WTC11 (cell line): ENCODE measurements at regions not wholly inside any gene's neighbourhood (a gene's known extent, or its start where the extent isn't known, plus 50 kb on each side); places are given as distances from the start of the nearest gene placed in this dataset.

Source experiments
- ATF1 ChIP-seq: sonication (generic); formaldehyde crosslinking; IDR thresholded peaks from 2 replicates; pipeline ENCODE4 v1.8.1; 2023; ENCODE audit warnings: mild to moderate bottlenecking, moderate library complexity, missing genetic modification reagents
- NFATC4 ChIP-seq: fragments of 250-450 bp; sonication (Bioruptor Pico); IDR thresholded peaks from 2 replicates; pipeline ENCODE4 v1.9.0; 2021; ENCODE audit warnings: mild to moderate bottlenecking
- NR1H2 ChIP-seq: sonication (generic); formaldehyde crosslinking; IDR thresholded peaks from 2 replicates; pipeline ENCODE4 v1.9.0; 2021; ENCODE audit warnings: mild to moderate bottlenecking, moderate library complexity, missing genetic modification reagents
- SMAD3 ChIP-seq: sonication (generic); formaldehyde crosslinking; IDR thresholded peaks from 2 replicates; pipeline ENCODE4 v1.8.0; 2022; ENCODE audit warnings: missing genetic modification reagents, mild to moderate bottlenecking, borderline replicate concordance
- ZNF317 ChIP-seq: sonication (generic); formaldehyde crosslinking; IDR thresholded peaks from 2 replicates; pipeline ENCODE4 v1.8.1; 2023; ENCODE audit warnings: low read depth, mild to moderate bottlenecking, moderate library complexity, missing genetic modification reagents, borderline replicate concordance
- TF ChIP-seq, protein P1 (sequence below): fragments of 200-600 bp; IDR thresholded peaks from 2 replicates; pipeline ENCODE4 v1.8.0; 2022; ENCODE audit warnings: antibody characterized with exemption
- TF ChIP-seq, protein P2 (sequence below): sonication (generic); formaldehyde crosslinking; IDR thresholded peaks from 2 replicates; pipeline ENCODE4 v1.8.1; 2022; ENCODE audit warnings: low read depth, missing genetic modification reagents, borderline replicate concordance
- TF ChIP-seq, protein P3 (sequence below): sonication (generic); formaldehyde crosslinking; conservative IDR thresholded peaks from 2 replicates; pipeline ENCODE4 v1.8.1; 2023; ENCODE audit warnings: mild to moderate bottlenecking, low read depth, missing genetic modification reagents, moderate library complexity

DNA sequence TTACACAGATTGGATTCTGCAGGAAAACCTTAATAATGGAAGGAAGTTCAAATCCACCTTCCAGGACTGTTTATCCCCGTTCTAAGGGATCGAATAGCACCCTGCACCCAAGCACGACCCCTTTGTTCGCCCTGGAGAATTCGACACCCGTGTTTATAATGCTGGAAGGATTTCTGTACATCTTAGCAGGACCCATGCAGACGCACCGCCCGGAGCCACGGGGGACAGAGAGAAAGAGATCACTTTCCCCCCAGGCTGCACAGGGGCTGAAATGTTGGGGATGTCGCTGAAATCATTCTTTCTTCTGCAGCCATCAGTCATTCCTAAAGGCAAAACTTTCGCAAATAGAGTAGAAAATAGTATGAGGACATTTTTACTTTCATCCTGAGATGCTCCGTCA is 238.7 kb upstream of the SALL3 start:
- TF ChIP-seq, protein P1, sequence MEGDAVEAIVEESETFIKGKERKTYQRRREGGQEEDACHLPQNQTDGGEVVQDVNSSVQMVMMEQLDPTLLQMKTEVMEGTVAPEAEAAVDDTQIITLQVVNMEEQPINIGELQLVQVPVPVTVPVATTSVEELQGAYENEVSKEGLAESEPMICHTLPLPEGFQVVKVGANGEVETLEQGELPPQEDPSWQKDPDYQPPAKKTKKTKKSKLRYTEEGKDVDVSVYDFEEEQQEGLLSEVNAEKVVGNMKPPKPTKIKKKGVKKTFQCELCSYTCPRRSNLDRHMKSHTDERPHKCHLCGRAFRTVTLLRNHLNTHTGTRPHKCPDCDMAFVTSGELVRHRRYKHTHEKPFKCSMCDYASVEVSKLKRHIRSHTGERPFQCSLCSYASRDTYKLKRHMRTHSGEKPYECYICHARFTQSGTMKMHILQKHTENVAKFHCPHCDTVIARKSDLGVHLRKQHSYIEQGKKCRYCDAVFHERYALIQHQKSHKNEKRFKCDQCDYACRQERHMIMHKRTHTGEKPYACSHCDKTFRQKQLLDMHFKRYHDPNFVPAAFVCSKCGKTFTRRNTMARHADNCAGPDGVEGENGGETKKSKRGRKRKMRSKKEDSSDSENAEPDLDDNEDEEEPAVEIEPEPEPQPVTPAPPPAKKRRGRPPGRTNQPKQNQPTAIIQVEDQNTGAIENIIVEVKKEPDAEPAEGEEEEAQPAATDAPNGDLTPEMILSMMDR = no peak
- TF ChIP-seq ZNF317 (no peak), NR1H2 (no peak), ATF1 (CRISPR knock-in tag) (no peak), SMAD3 (CRISPR knock-in tag) (no peak), NFATC4 (CRISPR knock-in tag) (no peak)
- TF ChIP-seq, protein P2, sequence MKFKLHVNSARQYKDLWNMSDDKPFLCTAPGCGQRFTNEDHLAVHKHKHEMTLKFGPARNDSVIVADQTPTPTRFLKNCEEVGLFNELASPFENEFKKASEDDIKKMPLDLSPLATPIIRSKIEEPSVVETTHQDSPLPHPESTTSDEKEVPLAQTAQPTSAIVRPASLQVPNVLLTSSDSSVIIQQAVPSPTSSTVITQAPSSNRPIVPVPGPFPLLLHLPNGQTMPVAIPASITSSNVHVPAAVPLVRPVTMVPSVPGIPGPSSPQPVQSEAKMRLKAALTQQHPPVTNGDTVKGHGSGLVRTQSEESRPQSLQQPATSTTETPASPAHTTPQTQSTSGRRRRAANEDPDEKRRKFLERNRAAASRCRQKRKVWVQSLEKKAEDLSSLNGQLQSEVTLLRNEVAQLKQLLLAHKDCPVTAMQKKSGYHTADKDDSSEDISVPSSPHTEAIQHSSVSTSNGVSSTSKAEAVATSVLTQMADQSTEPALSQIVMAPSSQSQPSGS (CRISPR knock-in tag) = no peak
- TF ChIP-seq, protein P3, sequence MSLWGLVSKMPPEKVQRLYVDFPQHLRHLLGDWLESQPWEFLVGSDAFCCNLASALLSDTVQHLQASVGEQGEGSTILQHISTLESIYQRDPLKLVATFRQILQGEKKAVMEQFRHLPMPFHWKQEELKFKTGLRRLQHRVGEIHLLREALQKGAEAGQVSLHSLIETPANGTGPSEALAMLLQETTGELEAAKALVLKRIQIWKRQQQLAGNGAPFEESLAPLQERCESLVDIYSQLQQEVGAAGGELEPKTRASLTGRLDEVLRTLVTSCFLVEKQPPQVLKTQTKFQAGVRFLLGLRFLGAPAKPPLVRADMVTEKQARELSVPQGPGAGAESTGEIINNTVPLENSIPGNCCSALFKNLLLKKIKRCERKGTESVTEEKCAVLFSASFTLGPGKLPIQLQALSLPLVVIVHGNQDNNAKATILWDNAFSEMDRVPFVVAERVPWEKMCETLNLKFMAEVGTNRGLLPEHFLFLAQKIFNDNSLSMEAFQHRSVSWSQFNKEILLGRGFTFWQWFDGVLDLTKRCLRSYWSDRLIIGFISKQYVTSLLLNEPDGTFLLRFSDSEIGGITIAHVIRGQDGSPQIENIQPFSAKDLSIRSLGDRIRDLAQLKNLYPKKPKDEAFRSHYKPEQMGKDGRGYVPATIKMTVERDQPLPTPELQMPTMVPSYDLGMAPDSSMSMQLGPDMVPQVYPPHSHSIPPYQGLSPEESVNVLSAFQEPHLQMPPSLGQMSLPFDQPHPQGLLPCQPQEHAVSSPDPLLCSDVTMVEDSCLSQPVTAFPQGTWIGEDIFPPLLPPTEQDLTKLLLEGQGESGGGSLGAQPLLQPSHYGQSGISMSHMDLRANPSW (CRISPR knock-in tag) = no peak
